GM19023 (cell line): ENCODE measurements at regions not wholly inside any gene's neighbourhood (a gene's known extent, or its start where the extent isn't known, plus 50 kb on each side); places are given as distances from the start of the nearest gene placed in this dataset.
A peak's percentile ranks its signal among the peaks of the same experiment; 100 is the strongest.
"Not testable (repeated sequence)": the region's sequence is repeated elsewhere in the genome, so short reads cannot be mapped to it uniquely, and the experiment has no call there.

Experiments
- ATAC-seq: cut with Tn5 transposase; IDR thresholded peaks from one replicate; pipeline ENCODE4 v1.9.1; 2021; ENCODE audit warnings: mild to moderate bottlenecking, moderate library complexity; ENCODE audit not compliant: unreplicated experiment

DNA sequence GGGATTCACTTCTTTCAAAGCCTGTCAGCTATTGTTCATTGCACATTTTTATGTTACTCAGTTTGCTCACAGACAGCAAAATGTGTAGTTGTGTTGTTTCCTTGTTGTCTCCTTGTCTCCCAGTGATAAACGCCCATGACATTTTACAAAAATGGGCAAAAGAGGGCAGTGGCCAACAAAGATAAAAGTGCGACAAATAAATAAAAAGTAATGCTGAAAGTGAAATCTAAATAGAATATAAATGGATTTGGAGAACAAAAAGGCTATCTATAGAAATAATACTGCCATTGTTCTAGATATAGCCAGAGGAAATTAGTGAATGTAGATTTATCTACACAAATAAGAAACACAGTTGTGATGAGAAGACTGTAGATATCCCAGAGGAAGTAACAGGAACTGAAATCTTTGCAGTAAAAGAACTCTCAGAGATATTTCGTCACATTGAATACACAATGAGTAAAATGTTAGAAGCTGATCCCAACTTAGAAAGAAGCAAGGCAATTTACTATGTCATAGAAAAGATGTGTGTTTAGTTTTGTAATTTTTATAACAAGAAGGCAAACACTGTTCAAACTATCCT lies 1186.2 kb upstream of the FAM98A start:
- no peak for ATAC-seq

DNA sequence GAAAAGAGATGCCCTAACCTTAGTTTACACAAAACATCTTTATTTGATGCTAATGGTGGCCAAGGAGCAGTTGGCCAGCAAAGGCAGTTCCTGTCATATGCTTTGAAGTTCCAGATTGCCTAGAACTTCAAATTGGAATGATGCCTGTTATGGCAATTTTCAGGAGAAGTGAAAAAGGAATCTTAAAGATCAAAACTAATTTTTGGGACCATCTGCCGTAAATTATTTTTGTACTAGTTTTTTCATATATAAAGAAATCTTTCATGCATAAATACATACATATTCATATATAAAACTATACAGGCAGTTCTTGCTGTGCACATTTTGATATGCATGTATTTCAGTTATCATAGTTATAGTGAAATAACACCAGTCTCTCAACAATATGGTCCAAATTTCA lies 1185.6 kb upstream of the FAM98A start:
- no peak for ATAC-seq

- not testable (repeated sequence) for ATAC-seq
These were observed 1151.6 kb upstream of the FAM98A start for GRCh38 chr2:34750742-34751141.

- no peak for ATAC-seq
These were observed 1148.5 kb upstream of the FAM98A start for GRCh38 chr2:34747643-34748042.

- ATAC-seq = no peak
These were observed 1139.6 kb upstream of the FAM98A start for GRCh38 chr2:34738691-34739090.

DNA sequence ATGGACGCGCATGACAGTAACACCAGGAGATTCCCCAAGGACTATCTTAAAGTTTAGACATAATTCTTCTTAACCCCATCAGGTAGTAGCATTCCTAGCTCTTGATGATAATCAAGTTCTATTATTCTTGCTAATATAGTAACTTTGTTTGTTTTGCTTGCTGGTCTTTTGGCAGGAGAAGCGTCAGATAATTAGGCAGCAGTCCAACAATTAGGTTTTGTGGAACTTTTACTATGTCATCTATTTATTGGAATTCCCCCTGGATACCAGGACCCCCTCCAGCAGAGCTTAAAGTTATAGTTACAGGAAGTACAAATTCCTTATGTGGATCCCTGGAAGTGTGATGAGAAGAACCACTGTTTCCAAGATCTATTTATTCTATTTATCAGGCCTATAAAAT lies 1138.0 kb upstream of the FAM98A start:
- ATAC-seq = no peak

- ATAC-seq = no peak
These were observed 1137.4 kb upstream of the FAM98A start for GRCh38 chr2:34736482-34736881.

GRCh38 chr2:34734662-34735061 lies 1135.6 kb upstream of the FAM98A start:
- ATAC-seq = no peak

- ATAC-seq = no peak
These were observed 1134.9 kb upstream of the FAM98A start for GRCh38 chr2:34734042-34734441.

- ATAC-seq = no peak
These were observed 1132.2 kb upstream of the FAM98A start for GRCh38 chr2:34731292-34731691.

GRCh38 chr2:34729845-34730244 lies 1130.7 kb upstream of the FAM98A start:
- ATAC-seq = no peak

- no peak for ATAC-seq
These were observed 1125.0 kb upstream of the FAM98A start for GRCh38 chr2:34724107-34724506.

DNA sequence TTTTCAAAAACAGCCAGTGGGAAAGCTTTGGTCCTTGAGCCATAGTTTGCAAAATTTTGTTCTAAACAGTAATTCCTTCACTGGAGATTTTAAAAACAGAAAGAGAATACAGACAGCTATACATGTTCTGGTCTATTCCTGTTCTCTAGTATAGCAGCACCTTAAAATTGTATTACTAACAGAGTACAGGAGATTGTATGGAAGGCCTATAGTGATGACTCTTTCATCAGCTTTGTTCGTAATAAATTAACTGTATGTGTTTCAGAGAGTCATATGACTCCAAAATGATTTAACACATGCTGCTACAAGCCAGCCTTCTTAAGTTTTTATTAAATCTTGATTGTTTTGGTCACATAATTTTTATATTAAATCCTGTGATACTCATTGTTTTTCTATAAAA lies 1124.6 kb upstream of the FAM98A start:
- no peak for ATAC-seq

DNA sequence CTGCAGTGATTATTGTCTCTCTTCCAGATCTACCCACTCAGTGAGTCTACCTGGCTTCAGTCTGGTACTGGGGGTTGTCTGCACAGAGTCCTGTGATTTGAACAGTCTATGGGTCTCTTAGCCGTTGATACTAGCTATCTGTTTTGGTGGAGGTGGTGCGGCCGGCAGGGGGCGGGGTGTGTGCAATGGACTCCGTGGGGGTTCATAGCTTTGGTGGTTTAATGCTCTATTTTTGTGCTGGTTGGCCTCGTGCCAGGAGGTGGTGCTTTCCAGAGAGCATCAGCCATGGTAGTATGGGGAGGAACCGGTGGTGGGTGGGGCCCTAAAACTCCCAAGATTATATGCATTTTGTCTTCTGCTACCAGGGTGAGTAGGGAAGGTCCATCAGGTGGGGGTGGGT lies 1120.1 kb upstream of the FAM98A start:
- ATAC-seq = no peak

- ATAC-seq = peak; percentile 74
These were observed 1106.6 kb upstream of the FAM98A start for GRCh38 chr2:34705551-34706247.

- ATAC-seq = no peak
These were observed 1104.2 kb upstream of the FAM98A start for GRCh38 chr2:34703292-34703691.

DNA sequence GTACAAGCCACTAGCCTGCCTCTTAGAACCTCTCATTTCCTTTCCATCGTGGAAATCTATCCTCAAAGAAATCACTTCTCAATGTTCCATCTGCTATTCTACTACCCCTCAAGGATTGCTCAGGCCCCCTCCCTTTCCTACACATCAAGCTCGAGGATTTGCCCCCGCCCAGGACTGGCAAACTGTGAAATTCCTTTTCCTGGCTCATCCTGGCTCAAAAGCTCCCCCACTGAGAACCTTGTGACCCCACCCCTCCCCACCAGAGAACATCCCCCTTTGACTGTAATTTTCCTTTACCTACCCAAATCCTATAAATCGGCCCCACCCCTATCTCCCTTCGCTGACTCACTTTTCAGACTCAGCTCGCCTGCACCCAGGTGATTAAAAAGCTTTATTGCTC lies 1103.3 kb upstream of the FAM98A start:
- not testable (repeated sequence) for ATAC-seq

DNA sequence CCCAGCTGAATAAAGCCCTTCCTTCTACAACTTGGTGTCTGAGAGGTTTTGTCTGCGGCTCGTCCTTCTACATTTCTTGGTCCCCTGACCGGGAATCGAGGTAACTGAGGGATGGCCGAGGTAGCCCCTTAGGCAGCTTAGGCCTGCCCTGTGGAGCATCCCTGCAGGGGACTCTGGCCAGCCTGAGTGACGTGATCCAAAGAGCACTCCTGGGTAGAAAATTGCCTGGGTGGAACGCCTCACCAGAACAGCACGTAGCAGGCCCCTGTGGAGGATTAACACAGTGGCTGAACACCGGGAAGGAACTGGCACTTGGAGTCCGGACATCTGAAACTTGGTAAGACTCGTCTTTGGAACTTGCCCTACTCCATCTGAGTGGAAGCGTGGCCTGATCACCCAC lies 1078.5 kb upstream of the FAM98A start:
- ATAC-seq = not testable (repeated sequence)

GRCh38 chr2:34677119-34677531 lies 1078.0 kb upstream of the FAM98A start:
- ATAC-seq = not testable (repeated sequence)

- no peak for ATAC-seq
These were observed 1071.4 kb upstream of the FAM98A start for GRCh38 chr2:34670482-34670881.

DNA sequence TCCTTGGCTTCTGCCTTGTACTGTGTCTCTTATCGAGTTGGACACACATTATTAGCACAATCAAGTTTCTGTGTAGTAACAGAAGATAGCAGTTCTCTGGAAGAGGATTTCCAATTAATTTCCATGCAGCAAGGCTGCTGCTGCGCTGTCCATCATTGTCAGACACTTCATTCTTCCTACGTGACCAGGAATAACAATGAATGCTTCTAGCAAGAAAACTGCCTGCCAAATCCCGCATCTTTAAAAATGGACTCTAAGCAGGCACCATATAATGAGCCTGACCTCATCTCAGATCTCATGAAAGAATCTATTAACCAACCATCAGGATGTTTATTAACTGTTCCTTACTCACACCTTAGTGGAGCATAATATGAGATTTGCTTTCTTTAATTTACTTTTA lies 1067.7 kb upstream of the FAM98A start:
- no peak for ATAC-seq

- no peak for ATAC-seq
These were observed 1065.2 kb upstream of the FAM98A start for GRCh38 chr2:34664266-34664665.

GRCh38 chr2:34663314-34663713 lies 1064.2 kb upstream of the FAM98A start:
- no peak for ATAC-seq
